ENCODE measurements at regions not wholly inside any gene's neighbourhood (a gene's known extent, or its start where the extent isn't known, plus 50 kb on each side); places are given as distances from the start of the nearest gene placed in this dataset.
"Not testable (repeated sequence)": the region's sequence is repeated elsewhere in the genome, so short reads cannot be mapped to it uniquely, and the experiment has no call there.

GRCh38 chr14:71628433-71628832, 303.8 kb upstream of the RGS6 start:
- no peaks in the 10 kb centered on the region for H3K27me3 ChIP-seq
- no peak overlapping the region for H3K4me3 ChIP-seq
- no peak overlapping the region for H3K9ac ChIP-seq (ENCODE audit: low read depth in 2 of 2, low read length in 2 of 2)
- intact Hi-C loops (cut with DNase I): no loop called here
- DNase-seq: no peak
- TF ChIP-seq, protein P1, sequence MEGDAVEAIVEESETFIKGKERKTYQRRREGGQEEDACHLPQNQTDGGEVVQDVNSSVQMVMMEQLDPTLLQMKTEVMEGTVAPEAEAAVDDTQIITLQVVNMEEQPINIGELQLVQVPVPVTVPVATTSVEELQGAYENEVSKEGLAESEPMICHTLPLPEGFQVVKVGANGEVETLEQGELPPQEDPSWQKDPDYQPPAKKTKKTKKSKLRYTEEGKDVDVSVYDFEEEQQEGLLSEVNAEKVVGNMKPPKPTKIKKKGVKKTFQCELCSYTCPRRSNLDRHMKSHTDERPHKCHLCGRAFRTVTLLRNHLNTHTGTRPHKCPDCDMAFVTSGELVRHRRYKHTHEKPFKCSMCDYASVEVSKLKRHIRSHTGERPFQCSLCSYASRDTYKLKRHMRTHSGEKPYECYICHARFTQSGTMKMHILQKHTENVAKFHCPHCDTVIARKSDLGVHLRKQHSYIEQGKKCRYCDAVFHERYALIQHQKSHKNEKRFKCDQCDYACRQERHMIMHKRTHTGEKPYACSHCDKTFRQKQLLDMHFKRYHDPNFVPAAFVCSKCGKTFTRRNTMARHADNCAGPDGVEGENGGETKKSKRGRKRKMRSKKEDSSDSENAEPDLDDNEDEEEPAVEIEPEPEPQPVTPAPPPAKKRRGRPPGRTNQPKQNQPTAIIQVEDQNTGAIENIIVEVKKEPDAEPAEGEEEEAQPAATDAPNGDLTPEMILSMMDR (IDR thresholded peaks at IDR 0.05): no peak
- H3K4me1 ChIP-seq: no peaks in the 10 kb centered on the region
- no peaks in the 10 kb centered on the region for H3K9me3 ChIP-seq
- H3K36me3 ChIP-seq: no peaks in the 10 kb centered on the region
- no peak overlapping the region for H3K27ac ChIP-seq

DNA sequence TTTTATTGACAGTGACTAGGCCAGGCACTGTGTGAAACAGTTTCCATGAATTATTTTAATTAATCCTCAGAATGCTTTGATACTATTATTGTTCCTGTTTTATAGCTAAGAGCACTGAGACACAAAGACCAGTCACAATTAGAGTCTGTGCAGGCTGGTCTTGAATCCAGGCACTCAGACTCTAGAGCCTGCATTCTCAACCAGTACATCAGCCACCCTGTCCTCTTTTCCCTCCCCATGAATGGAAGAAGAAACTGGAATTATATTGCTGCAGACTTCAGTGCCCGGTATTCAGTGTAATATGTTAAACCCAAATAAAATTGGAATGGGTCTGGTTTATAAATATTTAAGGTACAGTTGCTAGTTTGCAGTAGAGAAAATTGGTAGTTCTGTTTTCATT, 303.0 kb upstream of the RGS6 start:
- no peaks in the 10 kb centered on the region for H3K27me3 ChIP-seq
- no peak for DNase-seq
- intact Hi-C loops (cut with DNase I): no loop called here
- no peak overlapping the region for H3K9ac ChIP-seq (ENCODE audit: low read depth in 2 of 2, low read length in 2 of 2)
- TF ChIP-seq, protein P1 (IDR thresholded peaks at IDR 0.05): no peak
- H3K27ac ChIP-seq: no peak overlapping the region
- H3K4me3 ChIP-seq: no peak overlapping the region
- no peaks in the 10 kb centered on the region for H3K4me1 ChIP-seq
- no peaks in the 10 kb centered on the region for H3K9me3 ChIP-seq
- H3K36me3 ChIP-seq: no peaks in the 10 kb centered on the region

GRCh38 chr14:71629765-71630492, 302.3 kb upstream of the RGS6 start:
- TF ChIP-seq, protein P1 (IDR thresholded peaks at IDR 0.05): no peak
- Histone ChIP-seq H3K4me3 (no peak overlapping the region), H3K4me1 (no peaks in the 10 kb centered on the region), H3K9ac (ENCODE audit: low read depth in 2 of 2, low read length in 2 of 2) (no peak overlapping the region), H3K9me3 (no peaks in the 10 kb centered on the region), H3K36me3 (no peaks in the 10 kb centered on the region), H3K27ac (no peak overlapping the region), H3K27me3 (no peaks in the 10 kb centered on the region)
- DNase-seq: no peak
- intact Hi-C loops (cut with DNase I): no loop called here

GRCh38 chr14:71631030-71631429, 301.2 kb upstream of the RGS6 start:
- H3K36me3 ChIP-seq; H3K9me3 ChIP-seq; DNase-seq; H3K4me1 ChIP-seq; intact Hi-C loops (cut with DNase I); H3K9ac ChIP-seq (ENCODE audit: low read depth in 2 of 2, low read length in 2 of 2); H3K27ac ChIP-seq; H3K27me3 ChIP-seq; H3K4me3 ChIP-seq: not testable (repeated sequence)

- Histone ChIP-seq H3K36me3 (no peaks in the 10 kb centered on the region), H3K9ac (ENCODE audit: low read depth in 2 of 2, low read length in 2 of 2) (no peak overlapping the region), H3K4me3 (no peak overlapping the region), H3K4me1 (no peaks in the 10 kb centered on the region), H3K27me3 (no peaks in the 10 kb centered on the region), H3K27ac (no peak overlapping the region), H3K9me3 (no peaks in the 10 kb centered on the region)
- DNase-seq: no peak
- intact Hi-C loops (cut with DNase I): no loop called here
- TF ChIP-seq, protein P1 (IDR thresholded peaks at IDR 0.05): no peak
Observed at GRCh38 chr14:71632440-71632946, 299.7 kb upstream of the RGS6 start.

DNA sequence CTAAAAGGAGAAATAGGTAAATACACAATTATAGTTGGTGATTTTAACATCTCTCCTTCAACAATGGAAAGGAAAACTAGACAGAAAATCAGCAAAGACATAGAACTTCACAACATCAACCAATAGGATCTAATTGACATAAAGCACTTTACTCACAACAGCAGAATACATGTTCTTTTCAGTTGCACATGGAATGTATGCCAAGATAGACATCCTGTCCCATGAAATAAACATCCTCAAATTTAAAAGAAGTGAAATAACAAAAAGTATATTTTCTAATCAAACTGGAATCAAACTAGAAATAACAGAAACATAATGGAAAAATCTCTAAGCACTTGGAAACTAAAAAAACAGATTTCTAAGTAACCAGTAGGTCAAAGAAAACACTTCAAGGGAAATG, 296.2 kb upstream of the RGS6 start:
- DNase-seq: no peak
- intact Hi-C loops (cut with DNase I): no loop called here
- H3K27me3 ChIP-seq: no peaks in the 10 kb centered on the region

More for the DNA sequence above, 296.2 kb upstream of the RGS6 start:
- no peaks in the 10 kb centered on the region for H3K9me3 ChIP-seq
- H3K36me3 ChIP-seq: no peaks in the 10 kb centered on the region
- H3K9ac ChIP-seq (ENCODE audit: low read depth in 2 of 2, low read length in 2 of 2): no peak overlapping the region
- TF ChIP-seq, protein P1 (IDR thresholded peaks at IDR 0.05): no peak
- no peaks in the 10 kb centered on the region for H3K4me1 ChIP-seq
- no peak overlapping the region for H3K4me3 ChIP-seq
- H3K27ac ChIP-seq: no peak overlapping the region

All from colonic mucosa (tissue), 4 donors.